ENCODE measurements at regions not wholly inside any gene's neighbourhood (a gene's known extent, or its start where the extent isn't known, plus 50 kb on each side); places are given as distances from the start of the nearest gene placed in this dataset.

DNA sequence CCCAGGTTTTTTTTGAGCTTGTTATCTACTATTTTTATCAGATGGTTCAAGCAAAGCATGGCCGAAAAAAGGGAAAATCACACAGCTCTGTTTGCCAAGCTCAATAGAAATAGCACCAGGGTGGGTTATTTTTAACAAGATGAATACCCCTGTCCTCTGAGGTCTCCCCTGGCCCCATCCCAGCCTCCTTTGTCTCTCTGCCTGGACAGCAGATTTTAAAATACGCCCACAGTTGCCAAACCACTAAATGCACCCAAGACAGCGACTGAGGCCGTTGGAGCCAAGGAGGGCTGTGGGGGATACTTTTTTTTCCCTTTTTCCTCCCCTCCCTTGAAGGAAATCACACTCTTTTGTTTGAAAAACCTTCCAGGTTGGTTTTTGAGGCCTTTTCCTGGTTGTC, 106.6 kb downstream of the VEGFA start:
- DNase-seq (no peak), ATAC-seq (no peak)
- intact Hi-C loops (cut with DNase I, micrococcal nuclease): no loop called here

- no peak for DNase-seq
- intact Hi-C loops (cut with DNase I, micrococcal nuclease): no loop called here
- no peak for ATAC-seq
These were observed 106.0 kb downstream of the VEGFA start for GRCh38 chr6:43875849-43876572.

- ATAC-seq (no peak), DNase-seq (no peak)
- intact Hi-C loops (cut with DNase I, micrococcal nuclease): no loop called here
These were observed 105.0 kb downstream of the VEGFA start for GRCh38 chr6:43874814-43875590.

GRCh38 chr6:43873806-43874714, 104.0 kb downstream of the VEGFA start:
- peak; percentile 92 for ATAC-seq

DNA sequence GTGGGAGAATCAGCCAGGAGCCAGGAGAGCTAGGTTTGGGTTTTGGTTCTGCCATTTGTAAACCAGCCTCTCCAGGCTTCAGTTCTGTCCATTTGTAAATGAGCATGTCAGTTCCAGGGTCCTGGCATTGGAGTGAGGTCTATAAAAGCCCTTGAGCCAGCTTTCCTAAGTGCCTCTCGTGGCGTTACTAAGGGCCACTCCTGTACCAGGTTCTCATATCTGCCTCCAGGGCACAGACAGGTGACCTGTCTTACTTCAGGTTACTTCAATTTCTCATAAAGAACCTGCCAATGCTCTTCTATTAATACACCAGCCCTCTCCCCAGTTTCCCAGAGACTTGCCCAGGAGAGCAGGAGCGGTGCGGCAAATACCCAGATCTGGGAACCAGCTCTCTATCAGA, 101.9 kb downstream of the VEGFA start:
- ATAC-seq (no peak), DNase-seq (no peak)
- intact Hi-C loops (cut with DNase I, micrococcal nuclease): no loop called here

More at GRCh38 chr6:43873806-43874714, 104.0 kb downstream of the VEGFA start:
- peak; percentile 50 to 65 for DNase-seq
- intact Hi-C loops (cut with DNase I, micrococcal nuclease): no loop called here

GRCh38 chr6:43871284-43871683, 101.3 kb downstream of the VEGFA start:
- intact Hi-C loops (cut with DNase I, micrococcal nuclease): no loop called here
- no peak for DNase-seq
- no peak for ATAC-seq

GRCh38 chr6:43870660-43871061, 100.7 kb downstream of the VEGFA start:
- intact Hi-C loops (cut with DNase I, micrococcal nuclease): no loop called here
- ATAC-seq (no peak), DNase-seq (no peak)

- intact Hi-C loops (cut with DNase I, micrococcal nuclease): no loop called here
- ATAC-seq (no peak), DNase-seq (no peak)
These were observed 100.0 kb downstream of the VEGFA start for GRCh38 chr6:43869792-43870659.

DNA sequence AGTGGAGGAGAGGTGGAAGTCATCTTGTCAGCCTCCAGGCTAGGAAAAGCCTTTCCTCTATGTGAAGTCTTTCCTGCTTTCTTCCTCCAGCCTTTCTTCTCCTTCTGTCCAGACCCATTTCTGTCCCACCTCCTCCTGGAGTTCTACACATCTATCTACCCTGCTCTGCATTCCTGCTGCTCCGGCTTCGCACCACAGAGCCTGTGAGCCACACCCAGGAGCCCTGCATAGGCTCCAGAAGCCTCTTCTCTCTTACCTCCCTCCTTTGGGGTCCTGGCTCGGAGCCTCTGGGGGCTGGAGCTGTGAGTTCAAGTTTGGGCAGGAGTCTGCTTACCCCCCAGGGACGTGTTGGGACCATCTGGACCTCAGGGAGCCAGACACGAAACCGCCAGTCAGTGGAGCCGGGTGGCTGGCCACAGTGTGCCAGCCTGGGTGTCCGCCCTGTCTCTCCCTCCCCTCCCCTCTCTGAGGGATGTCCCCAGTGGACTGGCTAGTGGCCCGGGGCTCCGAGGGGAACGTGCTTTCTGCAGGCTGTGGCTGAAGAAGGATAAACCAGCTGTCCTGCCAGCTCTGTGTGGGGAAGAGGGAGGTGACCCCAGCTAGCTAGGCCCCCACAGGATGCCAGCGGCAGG, 99.2 kb downstream of the VEGFA start:
- no peak for DNase-seq
- intact Hi-C loops (cut with DNase I, micrococcal nuclease): no loop called here
- ATAC-seq: no peak

- no peak for DNase-seq
- intact Hi-C loops (cut with DNase I, micrococcal nuclease): no loop called here
- no peak for ATAC-seq
These were observed 98.5 kb downstream of the VEGFA start for GRCh38 chr6:43868467-43868866.

DNA sequence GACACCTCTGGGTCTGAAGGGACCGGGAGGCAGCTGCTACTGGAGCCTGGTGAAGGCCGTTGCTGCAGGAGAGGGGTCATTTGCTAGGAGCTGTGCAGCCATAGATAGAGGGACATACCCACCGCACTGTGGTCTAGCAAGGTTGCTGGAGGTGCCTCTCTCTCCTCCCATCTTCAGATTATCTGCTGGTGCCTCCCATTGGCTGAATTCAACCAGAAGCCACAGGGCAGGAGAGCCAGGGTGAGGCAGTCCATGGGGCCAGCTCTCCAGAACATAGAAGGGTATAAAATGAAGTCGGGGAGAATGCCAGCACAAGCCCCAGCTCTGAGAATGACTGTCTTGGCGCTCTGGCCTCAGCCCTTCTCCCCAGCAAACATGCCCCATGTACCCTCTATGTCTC, 98.0 kb downstream of the VEGFA start:
- DNase-seq (no peak), ATAC-seq (no peak)
- intact Hi-C loops (cut with DNase I, micrococcal nuclease): no loop called here

- ATAC-seq: no peak
- intact Hi-C loops (cut with DNase I, micrococcal nuclease): no loop called here
- no peak for DNase-seq
These were observed 97.2 kb downstream of the VEGFA start for GRCh38 chr6:43867246-43867645.

DNA sequence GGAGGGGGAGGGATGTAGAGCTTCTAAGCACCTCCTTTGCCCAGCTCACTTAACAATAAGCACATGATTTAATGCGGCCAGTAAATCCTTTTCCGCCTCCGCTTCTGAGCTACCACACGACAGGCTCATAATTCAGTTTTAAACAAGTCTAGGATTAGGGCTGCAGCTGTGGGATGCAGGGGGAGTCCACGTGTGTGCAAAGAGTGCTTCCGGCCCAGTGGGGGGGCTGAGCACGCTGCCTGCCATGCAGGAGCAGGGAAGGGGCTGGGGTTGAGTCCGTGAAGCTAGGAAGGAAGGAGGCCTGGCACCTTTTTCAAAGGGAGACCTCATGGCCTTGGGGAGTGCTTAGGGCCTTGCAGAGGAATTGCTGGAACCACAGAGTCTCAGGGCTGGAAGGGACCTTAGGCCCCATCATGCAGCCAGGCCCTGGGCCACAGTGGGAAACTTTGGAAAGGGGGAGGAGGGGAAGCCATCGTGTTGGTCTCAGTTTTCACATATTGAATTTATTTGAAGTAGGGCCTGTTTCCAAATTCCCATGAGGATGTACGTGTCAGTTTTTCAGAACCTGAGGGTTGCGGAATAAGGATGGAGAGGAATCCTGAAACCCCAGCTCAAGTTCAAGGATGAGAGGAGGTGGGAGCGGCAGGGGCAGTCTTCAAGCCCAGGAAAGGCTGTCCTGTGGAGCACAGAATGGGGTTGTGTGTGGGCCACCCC, 96.1 kb downstream of the VEGFA start:
- intact Hi-C loops (cut with DNase I, micrococcal nuclease): no loop called here
- DNase-seq: no peak
- ATAC-seq: no peak

- DNase-seq (no peak), ATAC-seq (no peak)
- intact Hi-C loops (cut with DNase I, micrococcal nuclease): no loop called here
These were observed 95.1 kb downstream of the VEGFA start for GRCh38 chr6:43865086-43865485.

DNA sequence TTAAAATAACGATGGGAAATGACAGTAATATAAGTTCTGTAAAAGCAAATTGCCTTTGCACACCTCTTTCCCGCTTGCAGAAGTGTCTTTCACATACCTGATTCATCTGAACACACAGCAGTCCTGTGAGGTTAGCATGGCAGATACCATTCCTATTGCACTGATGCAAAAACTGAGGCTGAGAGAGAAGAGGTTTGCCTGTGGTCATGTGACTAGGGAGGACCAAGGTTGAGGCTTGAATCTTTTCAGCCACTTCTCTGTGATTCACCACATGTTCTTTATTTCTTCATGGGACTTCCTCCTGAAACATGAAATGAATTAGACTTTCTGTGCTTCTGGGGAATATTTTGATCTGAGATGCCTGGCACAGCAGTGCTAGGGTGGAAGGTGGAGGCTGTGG, 92.9 kb downstream of the VEGFA start:
- intact Hi-C loops (cut with DNase I, micrococcal nuclease): no loop called here
- no peak for DNase-seq
- no peak for ATAC-seq

GRCh38 chr6:43861212-43861894, 91.3 kb downstream of the VEGFA start:
- no peak for ATAC-seq
- DNase-seq: no peak
- intact Hi-C loops (cut with DNase I, micrococcal nuclease): no loop called here

- intact Hi-C loops (cut with DNase I, micrococcal nuclease): no loop called here
- ATAC-seq (peak; percentile 17), DNase-seq (no peak)
These were observed 90.3 kb downstream of the VEGFA start for GRCh38 chr6:43860285-43860684.

Data from left colon (tissue), 2 donors.